Right cardiac atrium (tissue), 5 donors: ENCODE measurements at regions not wholly inside any gene's neighbourhood (a gene's known extent, or its start where the extent isn't known, plus 50 kb on each side); places are given as distances from the start of the nearest gene placed in this dataset.
A peak's percentile ranks its signal among the peaks of the same experiment; 100 is the strongest.
"Not testable (repeated sequence)": the region's sequence is repeated elsewhere in the genome, so short reads cannot be mapped to it uniquely, and the experiment has no call there.

ENCODE experiments used
- ATAC-seq, 2 donors: fragments of 200-7000 bp; cut with Tn5 transposase; one replicate each; pipeline versions ENCODE4 v1.8.0 to v1.9.1; 2020; ENCODE audit warnings: moderate library complexity in 2 of 2, mild to moderate bottlenecking in 1 of 2
- DNase-seq, 3 donors: peaks; one replicate each; pipeline ENCODE4 v3.0.0-alpha.2; 2020
- H3K27ac ChIP-seq: one replicate; pipeline ENCODE4 v1.5.1; 2013; ENCODE audit warnings: mild to moderate bottlenecking, low read length, control low read depth, moderate library complexity
- H3K27me3 ChIP-seq: one replicate; pipeline ENCODE4 v1.6.1; 2013; ENCODE audit not compliant: control insufficient read depth, insufficient read depth
- H3K4me1 ChIP-seq: one replicate; pipeline ENCODE4 v1.6.1; 2013; ENCODE audit warnings: low read length; ENCODE audit not compliant: control insufficient read depth, insufficient read depth
- H3K4me3 ChIP-seq: one replicate; pipeline ENCODE4 v1.5.1; 2013; ENCODE audit warnings: low read length, control low read depth
- H3K9me3 ChIP-seq: one replicate; pipeline ENCODE4 v1.6.1; 2013; ENCODE audit warnings: low read length; ENCODE audit not compliant: control insufficient read depth
- WGBS: extraction: QIAGEN DNeasy Blood & Tissue Kit; methylation state at CpG from one replicate; pipeline ENCODE4 v1.1.7; 2013; 5-methylcytosine and 5-hydroxymethylcytosine counted together
- intact Hi-C, 4 donors: fragments of 100-400 bp; cut with DNase I; formaldehyde crosslinking; loops; one replicate each; pipeline versions ENCODE4 v1.11.0 to v1.14.0; 2022 to 2023
- donor health status: healthy with polysubstance abuse.
- donor health status: DM: no; HTN: yes; CAD: no.
- donor health status: DM: no; HTN: no; CAD: no.
- donor health status: DM: no; HTN: yes; CAD: no; lungs with severe emphysema.
- donor health status: DM: yes; HTN: yes; CAD: no.

DNA sequence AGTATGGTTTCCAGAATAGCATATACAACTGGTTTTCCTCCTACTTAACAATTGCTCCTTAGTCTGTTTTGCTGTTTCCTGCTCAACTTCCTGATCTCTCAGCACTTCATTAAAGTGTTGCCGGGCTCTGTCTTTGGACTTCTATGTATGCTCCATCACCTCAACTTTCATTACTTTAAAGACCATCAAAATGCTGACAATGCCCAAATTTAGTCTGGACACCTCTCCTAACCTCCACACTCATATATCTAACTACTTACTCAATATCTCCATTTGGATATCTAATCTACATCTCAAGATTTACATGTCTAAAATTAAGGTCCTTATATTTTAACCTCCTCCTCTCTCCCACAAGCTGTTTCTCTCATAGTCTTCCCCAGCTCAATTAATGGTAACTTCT, 54.4 kb upstream of the LGR5 start:
- ATAC-seq (no peak), DNase-seq (no peak)
- intact Hi-C loops, result loop anchor here in 1 of 4 donors (10.0 kb wide), 1 partner anchor 170 kb away; no protein-coding TSS in a partner anchor
- H3K9me3 ChIP-seq, result no peaks in the 10 kb centered on the region
- no peaks in the 10 kb centered on the region for H3K27me3 ChIP-seq
- H3K27ac ChIP-seq, result no peak overlapping the region
- H3K4me3 ChIP-seq, result no peak overlapping the region
- 22% methylated on average over 1 of the region's 1 CpG for WGBS
- H3K4me1 ChIP-seq, result no peaks in the 10 kb centered on the region

DNA sequence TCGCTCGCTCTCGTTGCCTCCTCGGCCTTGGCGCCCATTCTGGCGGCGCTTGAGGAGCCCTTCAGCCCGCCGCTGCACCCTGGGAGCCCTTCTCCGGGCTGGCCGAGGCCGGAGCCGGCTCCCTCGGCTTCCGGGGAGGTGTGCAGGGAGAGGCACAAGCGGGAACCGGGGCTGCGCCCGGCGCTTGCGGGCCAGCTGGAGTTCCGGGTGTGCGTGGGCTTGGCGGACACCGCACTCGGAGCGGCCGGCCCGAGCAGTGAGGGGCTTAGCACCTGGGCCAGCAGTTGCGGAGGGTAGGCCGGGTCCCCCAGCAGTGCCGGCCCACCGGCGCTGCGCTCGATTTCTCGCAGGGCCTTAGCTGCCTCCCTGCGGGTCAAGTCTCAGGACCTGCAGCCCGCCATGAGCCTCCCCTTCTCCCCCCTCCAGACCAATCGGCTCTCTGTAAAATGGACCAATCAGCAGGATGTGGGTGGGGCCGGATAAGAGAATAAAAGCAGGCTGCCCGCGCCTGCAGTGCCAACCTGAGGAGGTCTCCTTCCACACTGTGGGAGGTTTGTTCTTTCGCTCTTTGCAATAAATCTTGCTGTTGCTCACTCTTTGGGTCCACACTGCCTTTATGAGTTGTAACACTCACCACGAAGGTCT, 62.8 kb upstream of the LGR5 start:
- H3K4me3 ChIP-seq, H3K27me3 ChIP-seq, H3K27ac ChIP-seq, intact Hi-C loops, H3K9me3 ChIP-seq, H3K4me1 ChIP-seq, ATAC-seq: not testable (repeated sequence)
- WGBS, result 95% methylated on average over 45 of the region's 45 CpGs
- DNase-seq, result peak in 1 of 3 donors; percentile 31

DNA sequence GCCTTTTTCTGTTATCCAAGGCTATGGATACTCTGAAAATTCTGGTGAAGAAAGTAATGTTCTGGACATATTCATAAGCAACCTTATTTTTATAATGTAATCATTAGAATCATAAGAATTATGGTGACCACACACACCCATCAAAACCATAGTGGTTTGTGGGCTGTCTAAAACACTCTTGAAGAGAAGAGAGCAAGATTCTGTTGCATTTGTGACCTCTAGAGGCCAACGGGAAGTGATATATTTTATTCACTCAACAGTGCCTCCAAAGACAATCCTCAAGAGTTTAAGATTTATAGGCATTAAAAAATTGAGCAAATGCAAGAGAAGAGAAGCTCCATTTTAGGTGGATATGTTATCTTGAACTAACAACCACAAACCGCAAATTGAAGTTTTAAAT, 68.5 kb upstream of the LGR5 start:
- intact Hi-C loops, result no loop called here
- WGBS, result 47% methylated on average over 2 of the region's 2 CpGs

DNA sequence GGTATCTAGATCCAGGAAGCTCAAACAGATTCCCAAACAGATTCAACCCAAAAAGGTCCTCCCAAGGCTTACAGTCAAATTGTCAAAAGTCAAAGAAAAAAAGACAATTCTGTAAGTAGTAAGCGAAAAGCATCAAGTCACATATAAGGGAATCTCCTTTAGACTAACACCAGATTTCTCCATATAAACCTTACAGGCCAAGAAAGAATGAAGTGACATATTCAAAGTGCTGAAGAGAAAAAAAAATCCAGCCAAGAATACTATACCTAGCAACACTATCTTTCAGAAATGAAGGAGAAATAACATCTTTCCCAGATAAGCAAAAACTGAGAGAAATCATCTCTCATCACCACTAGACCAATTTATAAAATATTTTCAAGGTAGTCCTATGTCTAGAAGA, 79.6 kb upstream of the LGR5 start:
- DNase-seq (no peak), ATAC-seq (no peak)
- Histone ChIP-seq H3K4me3 (no peak overlapping the region), H3K27me3 (no peaks in the 10 kb centered on the region), H3K9me3 (no peaks in the 10 kb centered on the region), H3K27ac (no peak overlapping the region), H3K4me1 (no peaks in the 10 kb centered on the region)
- intact Hi-C loops, result no loop called here
- 90% methylated on average over 1 of the region's 1 CpG for WGBS

More for the DNA sequence above, 68.5 kb upstream of the LGR5 start:
- Histone ChIP-seq H3K9me3 (no peaks in the 10 kb centered on the region), H3K4me1 (no peaks in the 10 kb centered on the region), H3K27me3 (no peaks in the 10 kb centered on the region), H3K4me3 (no peak overlapping the region), H3K27ac (no peak overlapping the region)
- DNase-seq (no peak), ATAC-seq (no peak)

DNA sequence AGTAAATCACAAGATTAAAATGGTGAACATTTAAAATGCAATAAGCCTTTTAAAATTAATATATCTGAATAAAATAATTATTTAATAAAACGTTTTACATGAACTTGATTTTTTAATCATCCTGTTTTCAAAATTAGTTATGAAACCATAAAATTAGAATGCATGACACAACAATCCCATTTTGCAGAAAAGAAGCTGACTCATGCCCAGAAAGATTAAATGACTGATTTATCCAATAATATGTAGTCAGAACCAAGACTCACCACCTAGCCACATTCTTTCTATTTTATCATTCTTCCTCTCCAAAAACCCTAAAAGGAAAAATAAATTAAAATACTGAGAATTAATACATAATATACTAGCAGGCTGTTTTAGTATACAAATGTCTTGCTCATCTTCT, 83.0 kb upstream of the LGR5 start:
- H3K27ac ChIP-seq, result no peak overlapping the region
- DNase-seq, result no peak
- H3K4me3 ChIP-seq, result no peak overlapping the region
- ATAC-seq, result no peak
- no peaks in the 10 kb centered on the region for H3K9me3 ChIP-seq
- WGBS, result 1% methylated on average over 1 of the region's 1 CpG
- H3K4me1 ChIP-seq, result no peaks in the 10 kb centered on the region
- no peaks in the 10 kb centered on the region for H3K27me3 ChIP-seq
- intact Hi-C loops, result no loop called here

DNA sequence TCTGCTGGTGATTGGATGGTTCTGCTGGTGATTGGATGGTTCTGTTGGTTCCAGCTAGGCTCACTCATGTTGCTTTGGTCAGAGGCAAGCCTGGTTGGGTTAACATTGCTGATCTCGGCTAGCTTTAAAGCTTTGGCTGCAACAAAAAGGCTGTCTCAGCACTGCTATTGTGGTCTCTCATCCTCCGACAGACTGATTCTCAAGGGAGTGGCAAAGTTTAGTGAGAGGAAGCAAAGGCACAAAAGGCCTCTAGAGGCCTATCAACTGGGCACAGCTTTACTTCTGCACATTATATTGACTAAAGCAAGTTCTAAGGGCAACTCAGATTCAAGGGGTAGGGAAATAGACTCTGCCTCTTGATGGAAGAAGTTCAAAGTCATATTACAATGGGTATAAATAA, 84.7 kb upstream of the LGR5 start:
- H3K4me3 ChIP-seq, result no peak overlapping the region
- H3K4me1 ChIP-seq, result no peaks in the 10 kb centered on the region
- H3K9me3 ChIP-seq, result no peaks in the 10 kb centered on the region
- DNase-seq (no peak), ATAC-seq (no peak)
- intact Hi-C loops, result no loop called here
- H3K27ac ChIP-seq, result no peak overlapping the region
- H3K27me3 ChIP-seq, result no peaks in the 10 kb centered on the region
- WGBS, result 38% methylated on average over 2 of the region's 2 CpGs

DNA sequence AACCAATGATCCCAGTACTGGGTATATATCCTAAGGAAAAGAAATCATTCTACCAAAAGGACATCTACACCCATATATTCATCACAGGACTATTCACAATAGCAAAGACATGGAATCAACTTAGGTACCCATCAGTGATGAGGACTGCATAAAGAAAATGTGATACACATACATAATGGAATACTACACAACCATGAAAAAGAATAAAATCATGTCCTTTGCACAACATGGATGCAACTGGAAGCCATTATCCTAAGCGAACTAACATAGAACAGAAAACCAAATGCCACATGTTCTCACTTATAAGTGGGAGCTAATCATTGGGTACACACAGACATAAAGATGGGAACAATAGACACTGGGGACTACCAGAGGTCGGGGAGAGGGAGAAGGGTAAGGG, 86.0 kb upstream of the LGR5 start:
- H3K27ac ChIP-seq, result no peak overlapping the region
- intact Hi-C loops, result no loop called here
- WGBS, result 78% methylated on average over 2 of the region's 2 CpGs
- no peaks in the 10 kb centered on the region for H3K27me3 ChIP-seq
- ATAC-seq (no peak), DNase-seq (no peak)
- H3K4me1 ChIP-seq, result no peaks in the 10 kb centered on the region
- H3K9me3 ChIP-seq, result no peaks in the 10 kb centered on the region
- no peak overlapping the region for H3K4me3 ChIP-seq

DNA sequence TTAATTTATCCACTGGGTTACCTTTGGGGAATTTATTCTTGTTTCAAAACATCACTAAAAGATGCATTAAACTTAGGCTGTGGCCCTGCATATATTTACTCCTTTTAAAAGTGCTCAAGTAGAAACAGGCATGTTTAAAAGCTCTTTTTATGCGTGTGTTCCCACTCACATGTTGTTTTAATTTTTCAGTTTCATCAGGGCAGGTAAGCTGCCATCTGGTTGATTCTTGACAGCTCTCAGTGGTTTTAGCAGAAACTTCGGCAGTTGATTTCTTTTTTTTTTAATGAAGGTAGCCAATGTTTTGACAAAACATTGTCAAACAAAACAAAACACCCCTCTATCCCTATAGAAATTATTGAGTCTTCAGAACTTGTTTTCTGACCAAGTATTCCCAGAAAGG, 89.6 kb upstream of the LGR5 start:
- 80% methylated on average over 2 of the region's 2 CpGs for WGBS
- Histone ChIP-seq H3K27ac (no peak overlapping the region), H3K4me1 (peaks cover 3% of the 10 kb centered on the region), H3K27me3 (no peaks in the 10 kb centered on the region), H3K4me3 (no peak overlapping the region), H3K9me3 (no peaks in the 10 kb centered on the region)
- DNase-seq, result no peak
- ATAC-seq, result no peak
- intact Hi-C loops, result no loop called here

DNA sequence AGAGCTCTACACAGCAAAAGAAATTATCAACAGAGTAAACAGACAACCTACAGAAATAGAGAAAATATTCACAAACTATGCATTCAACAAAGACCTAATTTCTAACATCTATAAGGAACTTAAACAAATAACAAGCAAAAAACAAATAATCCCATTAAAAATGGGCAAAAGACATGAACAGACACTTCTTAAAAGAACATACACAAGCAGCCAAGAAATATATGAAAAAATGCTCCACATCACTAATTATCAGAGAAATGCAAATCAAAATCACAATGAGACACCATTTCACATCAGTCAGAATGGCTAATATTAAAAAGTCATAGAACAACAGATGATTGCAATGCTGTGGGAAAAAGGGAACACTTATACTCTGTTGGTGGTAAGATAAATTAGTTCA, 100.7 kb upstream of the LGR5 start:
- no peak for DNase-seq

DNA sequence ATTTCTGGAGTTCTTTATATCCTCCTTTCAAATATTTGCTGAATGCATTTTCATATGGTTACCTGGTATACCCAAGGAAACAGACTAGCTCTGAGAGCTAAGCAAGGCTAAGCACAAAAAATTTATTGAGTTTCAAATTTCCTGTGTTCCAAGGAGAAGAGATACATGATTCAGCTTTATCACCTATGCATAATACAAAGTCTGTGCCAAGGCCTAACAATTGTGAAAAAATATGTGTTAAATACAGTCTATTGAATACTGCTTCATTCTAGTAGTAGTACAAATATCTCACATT, 103.7 kb upstream of the LGR5 start:
- no peak for DNase-seq
- Histone ChIP-seq H3K9me3 (no peaks in the 10 kb centered on the region), H3K4me1 (no peaks in the 10 kb centered on the region), H3K27me3 (no peaks in the 10 kb centered on the region), H3K4me3 (no peak overlapping the region), H3K27ac (no peak overlapping the region)
- intact Hi-C loops, result no loop called here
- no peak for ATAC-seq

More for the DNA sequence above, 100.7 kb upstream of the LGR5 start:
- Histone ChIP-seq H3K27ac (no peak overlapping the region), H3K4me3 (no peak overlapping the region), H3K9me3 (no peaks in the 10 kb centered on the region), H3K4me1 (no peaks in the 10 kb centered on the region), H3K27me3 (no peaks in the 10 kb centered on the region)
- intact Hi-C loops, result no loop called here
- no peak for ATAC-seq

DNA sequence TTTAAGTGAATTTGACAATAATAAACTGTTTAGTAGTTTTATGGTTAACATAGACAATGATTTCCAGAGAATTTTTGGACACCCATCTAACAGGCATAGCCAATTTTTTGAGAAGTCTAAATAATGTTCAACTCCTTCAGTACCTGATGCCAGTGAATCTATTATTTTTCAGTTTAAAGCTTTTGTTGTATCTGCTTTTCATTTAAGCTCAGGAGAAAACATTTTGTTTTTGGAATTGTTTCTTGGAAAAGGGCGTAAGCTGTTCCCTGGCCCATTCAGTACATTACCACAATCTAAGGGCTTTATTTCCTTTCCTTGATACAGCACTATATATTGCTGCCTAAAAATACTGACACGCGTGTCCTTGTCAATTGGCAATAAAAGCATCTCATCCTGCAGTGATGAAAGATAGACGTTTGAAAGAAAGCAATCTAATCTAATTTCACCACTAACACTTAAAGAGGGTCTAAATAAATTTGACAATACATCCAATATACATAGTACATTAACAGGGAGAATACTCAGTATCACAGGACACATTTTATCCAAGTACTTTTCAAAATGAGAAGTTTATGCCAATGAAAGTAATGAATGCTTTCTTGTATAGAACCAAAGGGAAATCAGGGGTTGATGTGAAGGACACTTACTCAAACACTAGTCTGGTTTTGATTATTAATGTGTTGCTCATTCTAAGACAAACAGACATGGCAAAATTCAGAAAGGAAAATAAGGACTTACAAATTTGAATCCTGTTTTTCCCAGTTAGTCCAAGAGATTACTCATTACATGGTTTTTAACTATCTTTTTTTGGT, 104.2 kb upstream of the LGR5 start:
- no peak for DNase-seq
- intact Hi-C loops, result no loop called here
- no peaks in the 10 kb centered on the region for H3K27me3 ChIP-seq
- 48% methylated on average over 4 of the region's 4 CpGs for WGBS
- H3K9me3 ChIP-seq, result no peaks in the 10 kb centered on the region
- ATAC-seq, result no peak
- no peak overlapping the region for H3K27ac ChIP-seq
- no peak overlapping the region for H3K4me3 ChIP-seq
- H3K4me1 ChIP-seq, result no peaks in the 10 kb centered on the region

DNA sequence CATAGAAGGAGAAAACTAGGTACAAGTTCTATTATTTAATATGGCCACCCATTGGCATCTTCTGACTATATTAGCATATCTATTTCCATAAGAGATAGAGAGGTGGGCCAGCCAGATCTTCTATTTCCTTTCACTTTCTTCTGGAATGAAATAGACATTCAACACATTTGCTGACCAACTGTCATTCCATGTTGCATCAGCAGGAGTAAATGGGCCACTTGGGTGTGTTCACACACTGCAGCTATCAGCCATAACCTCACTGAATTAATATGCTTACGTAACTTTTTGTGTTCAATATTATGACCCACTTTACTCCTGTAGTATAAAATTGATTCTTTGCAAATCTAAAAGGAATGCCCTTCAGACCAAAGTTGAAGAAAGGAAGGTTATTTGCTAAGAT, 106.2 kb upstream of the LGR5 start:
- 77% methylated on average over 1 of the region's 1 CpG for WGBS
- intact Hi-C loops, result no loop called here

More for the DNA sequence above, 106.2 kb upstream of the LGR5 start:
- Histone ChIP-seq H3K4me3 (no peak overlapping the region), H3K9me3 (no peaks in the 10 kb centered on the region), H3K27me3 (no peaks in the 10 kb centered on the region), H3K27ac (no peak overlapping the region), H3K4me1 (no peaks in the 10 kb centered on the region)
- DNase-seq (no peak), ATAC-seq (no peak)
